HG03196 (cell line): ENCODE measurements at regions not wholly inside any gene's neighbourhood (a gene's known extent, or its start where the extent isn't known, plus 50 kb on each side); places are given as distances from the start of the nearest gene placed in this dataset.
"Not testable (repeated sequence)": the region's sequence is repeated elsewhere in the genome, so short reads cannot be mapped to it uniquely, and the experiment has no call there.

Source experiments
- ATAC-seq: cut with Tn5 transposase; IDR thresholded peaks from one replicate; pipeline ENCODE4 v1.9.1; 2021; ENCODE audit not compliant: unreplicated experiment

- not testable (repeated sequence) for ATAC-seq
Observed at GRCh38 chr9:62798884-62799850, 1609.3 kb downstream of the SPATA31A7 start.

DNA sequence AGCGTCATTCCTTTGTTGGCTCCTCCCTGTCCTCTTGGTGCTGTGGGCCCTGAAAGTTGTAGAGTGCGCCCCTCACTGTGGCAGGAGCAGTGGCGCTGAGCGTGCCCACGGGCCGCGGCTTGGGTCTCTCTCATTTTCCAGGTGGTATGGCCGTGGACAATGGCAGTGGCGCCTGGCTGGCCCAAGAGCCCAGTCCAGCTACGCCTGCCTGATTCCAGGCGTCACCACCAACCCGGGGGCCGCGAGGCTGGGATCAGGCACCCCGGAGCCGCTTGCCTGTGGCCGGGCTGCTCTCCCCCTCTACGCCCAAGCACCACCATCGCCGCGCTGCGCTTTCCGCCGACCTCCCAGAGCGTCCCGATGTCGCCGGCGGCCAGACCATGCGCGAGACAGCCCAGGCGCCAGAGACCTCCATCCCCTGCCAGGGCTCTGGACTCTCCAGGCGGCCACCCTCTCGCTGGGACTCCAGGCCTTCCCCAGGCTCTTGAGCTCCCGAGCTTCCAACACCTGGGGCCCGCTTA is 1610.1 kb downstream of the SPATA31A7 start:
- ATAC-seq: not testable (repeated sequence)

- ATAC-seq: not testable (repeated sequence)
Observed at GRCh38 chr9:62800451-62801371, 1610.9 kb downstream of the SPATA31A7 start.

DNA sequence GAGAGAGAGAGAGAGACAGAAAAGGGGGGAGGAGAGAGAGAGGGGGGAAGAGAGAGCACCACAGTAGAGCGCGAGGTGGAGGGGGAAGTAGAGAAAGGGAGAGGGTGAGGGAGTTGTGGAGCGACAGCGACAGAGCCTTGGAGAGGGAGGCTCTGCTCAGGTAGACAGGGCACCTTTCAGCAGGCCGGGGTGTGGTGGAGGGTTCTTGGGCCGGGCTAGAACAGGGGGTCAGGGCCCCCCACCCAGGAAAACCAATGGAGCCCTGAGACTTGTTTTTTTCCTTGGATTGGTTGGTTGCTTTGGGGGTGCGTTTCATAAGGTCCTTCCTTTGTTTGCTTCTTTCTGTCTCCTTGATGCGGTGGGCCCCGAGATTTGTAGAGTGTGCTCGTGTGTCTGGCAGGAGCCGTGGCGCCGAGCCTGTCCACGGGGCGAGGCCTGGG is 1611.6 kb downstream of the SPATA31A7 start:
- not testable (repeated sequence) for ATAC-seq

DNA sequence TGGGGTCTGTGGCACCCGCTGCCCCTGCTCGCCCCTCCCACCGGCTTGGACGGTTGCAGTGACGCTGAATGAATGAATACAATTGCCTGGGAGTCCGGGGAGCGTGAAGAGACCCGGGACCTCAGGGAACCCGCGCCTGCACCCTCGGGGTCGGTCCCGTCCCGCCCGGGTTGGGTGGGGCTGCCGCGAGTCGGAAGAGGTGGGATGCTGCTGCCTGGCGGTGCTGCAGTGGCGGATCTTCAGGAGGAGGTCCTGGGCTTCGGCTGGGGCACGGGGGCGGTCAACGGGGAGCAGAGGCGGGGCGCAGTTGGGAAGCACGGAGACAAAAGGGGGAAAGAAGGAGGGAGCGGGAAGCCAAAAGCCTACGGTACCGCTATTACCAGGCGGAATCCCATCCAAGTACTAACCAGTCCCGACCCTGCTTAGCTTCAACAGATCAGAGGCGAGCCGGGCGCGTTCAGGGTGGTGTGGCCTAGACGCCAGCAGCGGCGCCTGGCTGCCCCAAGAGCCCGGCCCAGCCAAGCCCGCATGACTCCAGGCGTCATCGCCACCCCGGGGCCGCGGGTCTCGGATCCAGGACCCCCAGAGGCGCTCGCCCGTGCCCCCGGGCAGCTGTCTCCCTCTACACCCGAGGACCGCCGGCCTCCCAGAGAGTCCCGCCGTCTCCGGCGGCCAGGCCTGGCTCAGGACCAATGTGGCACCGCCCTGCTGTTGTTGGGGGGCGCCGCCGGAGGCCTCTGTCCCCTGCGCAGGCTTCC is 1612.3 kb downstream of the SPATA31A7 start:
- peak; percentile 100 for ATAC-seq

DNA sequence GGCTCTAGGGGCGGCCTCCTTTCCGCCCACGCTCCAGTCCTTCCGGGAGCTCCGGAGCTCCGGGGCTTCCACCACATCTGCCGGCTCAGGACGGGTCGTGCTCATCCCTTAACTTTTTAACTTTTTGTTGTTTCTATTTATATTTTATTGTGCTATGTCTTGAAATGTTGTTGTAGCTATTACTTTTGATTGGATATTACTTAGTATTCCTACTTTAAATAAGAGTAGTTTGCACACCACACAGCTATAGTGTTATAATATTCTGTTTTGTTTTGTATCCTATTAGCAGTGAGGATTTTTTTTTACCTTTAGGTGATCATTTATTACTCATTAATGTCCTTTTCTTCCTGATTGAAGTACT is 1612.9 kb downstream of the SPATA31A7 start:
- not testable (repeated sequence) for ATAC-seq

DNA sequence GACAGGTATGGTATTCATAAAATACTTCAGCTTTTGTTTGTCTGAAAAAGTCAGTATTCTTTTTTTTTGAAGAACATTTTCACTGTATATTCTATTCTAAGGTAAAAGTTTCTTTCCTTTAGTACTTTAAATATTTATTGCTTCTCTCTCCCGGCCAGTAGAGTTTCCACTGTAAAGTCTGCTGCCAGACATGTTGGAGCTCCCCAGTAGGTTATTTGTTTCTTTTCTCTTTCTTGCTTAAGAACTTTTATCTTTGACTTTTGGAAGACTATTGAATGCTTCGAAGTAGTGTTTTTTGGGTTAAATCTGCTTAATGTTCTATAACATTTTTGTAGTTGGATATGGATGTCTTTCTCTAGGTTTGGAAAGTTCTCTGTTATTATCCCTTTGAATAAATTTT is 1613.3 kb downstream of the SPATA31A7 start:
- ATAC-seq: not testable (repeated sequence)

GRCh38 chr9:62804314-62804713 is 1614.5 kb downstream of the SPATA31A7 start:
- not testable (repeated sequence) for ATAC-seq

DNA sequence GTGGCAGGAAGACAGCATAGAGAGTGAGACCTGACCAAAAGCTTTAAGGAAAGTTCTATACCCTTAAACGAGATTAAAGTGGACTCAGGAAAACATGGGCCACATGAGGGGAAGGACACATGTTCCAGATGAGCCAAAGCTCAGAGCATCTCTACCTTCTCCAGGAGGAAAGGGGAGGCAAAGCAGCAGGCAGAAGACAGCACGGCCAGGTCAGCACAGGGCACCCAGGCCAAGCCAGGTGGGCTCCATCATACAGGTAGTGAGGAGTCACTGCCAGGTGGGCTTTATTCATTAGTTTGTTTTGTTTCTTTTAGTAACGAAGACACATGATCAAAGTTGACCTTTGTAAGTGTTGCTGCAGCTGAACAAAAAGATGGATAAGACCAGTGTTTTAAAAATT is 1617.6 kb downstream of the SPATA31A7 start:
- not testable (repeated sequence) for ATAC-seq

- ATAC-seq: not testable (repeated sequence)
Observed at GRCh38 chr9:62808081-62808480, 1618.2 kb downstream of the SPATA31A7 start.

- ATAC-seq: not testable (repeated sequence)
Observed at GRCh38 chr9:62810318-62810717, 1620.5 kb downstream of the SPATA31A7 start.

GRCh38 chr9:62810811-62811315 is 1621.0 kb downstream of the SPATA31A7 start:
- ATAC-seq: not testable (repeated sequence)

DNA sequence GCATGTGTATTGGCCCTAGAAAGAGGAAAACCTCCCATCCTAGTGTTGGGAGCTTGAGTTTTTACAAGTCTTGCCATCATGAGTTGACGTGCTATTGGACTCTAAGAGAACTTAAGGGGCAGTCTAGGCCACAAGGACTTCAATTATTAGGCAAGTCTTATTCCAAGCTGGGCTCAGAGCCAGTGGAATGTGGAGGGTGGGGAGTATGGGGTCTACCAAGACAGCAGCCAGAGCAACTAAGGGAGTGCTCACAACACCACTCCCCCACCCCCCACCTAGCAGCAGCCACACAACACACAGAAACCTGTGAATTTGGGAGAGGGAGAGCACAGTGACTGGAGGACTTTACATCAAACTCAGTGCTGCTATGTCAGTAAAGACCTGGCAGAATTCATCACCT is 1625.6 kb downstream of the SPATA31A7 start:
- not testable (repeated sequence) for ATAC-seq

DNA sequence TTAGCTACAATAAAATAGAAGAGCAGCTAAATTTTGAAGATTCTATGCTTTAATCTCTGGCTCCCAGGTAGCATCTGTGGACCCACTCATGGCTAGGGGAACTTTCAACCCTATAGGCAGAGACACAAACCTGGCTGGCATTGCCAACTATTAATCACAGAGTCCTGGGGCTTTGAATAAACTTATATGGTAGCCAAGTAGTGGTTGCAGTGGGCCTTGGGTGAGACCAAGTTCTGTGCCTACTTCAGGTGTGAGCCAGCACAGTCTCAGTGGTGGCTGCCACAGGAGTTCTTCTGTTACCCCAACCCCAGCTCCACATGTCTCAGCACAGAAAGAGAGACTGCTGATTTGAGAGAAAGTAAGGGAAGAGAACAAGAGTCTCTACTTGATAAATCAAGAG is 1626.5 kb downstream of the SPATA31A7 start:
- not testable (repeated sequence) for ATAC-seq

- not testable (repeated sequence) for ATAC-seq
Observed at GRCh38 chr9:62817214-62817613, 1627.4 kb downstream of the SPATA31A7 start.

- ATAC-seq: not testable (repeated sequence)
Observed at GRCh38 chr9:62822185-62822584, 1632.3 kb downstream of the SPATA31A7 start.

DNA sequence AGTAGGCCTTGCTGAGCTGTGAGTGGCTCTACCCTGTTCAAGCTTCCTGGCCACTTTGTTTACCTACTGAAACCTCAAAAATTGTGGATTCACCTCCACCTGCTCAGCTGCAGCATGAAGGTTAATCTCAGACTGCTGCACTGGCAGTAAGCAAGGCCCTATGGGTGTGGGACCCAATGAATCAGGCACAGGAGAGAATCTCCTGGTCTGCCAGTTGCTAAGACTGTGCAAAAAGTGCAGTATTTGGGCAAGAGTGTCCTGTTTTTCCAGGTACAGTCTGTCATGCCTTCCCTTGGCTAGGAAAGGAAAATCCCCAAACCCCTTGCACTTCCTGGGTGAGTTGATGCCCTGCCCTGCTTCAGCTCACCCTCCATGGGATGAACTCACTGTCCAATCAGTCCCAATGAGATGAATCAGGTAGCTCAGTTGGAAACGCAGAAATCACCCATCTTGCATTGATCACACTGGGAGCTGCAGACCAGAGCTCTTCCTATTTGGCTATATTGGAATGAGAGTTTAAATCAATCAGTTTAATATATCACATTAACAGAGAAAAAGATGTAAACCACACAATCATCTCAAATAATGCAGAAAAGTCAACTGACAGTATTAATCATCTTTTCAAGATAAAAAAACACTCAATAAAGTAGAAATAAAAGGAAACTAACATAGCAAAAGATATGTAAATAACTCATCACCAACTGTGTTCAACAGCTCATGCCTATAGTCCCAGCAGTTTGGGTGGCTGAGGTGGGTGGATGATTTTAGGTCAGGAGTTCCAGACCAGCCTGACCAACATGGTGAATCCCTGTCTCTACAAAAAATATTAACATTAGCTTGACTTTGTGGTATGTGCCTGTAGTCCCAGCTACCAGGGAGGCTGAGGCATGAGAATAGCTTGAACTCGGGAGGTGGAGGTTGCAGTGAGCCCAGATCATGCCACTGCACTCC is 1638.4 kb downstream of the SPATA31A7 start:
- ATAC-seq: not testable (repeated sequence)

DNA sequence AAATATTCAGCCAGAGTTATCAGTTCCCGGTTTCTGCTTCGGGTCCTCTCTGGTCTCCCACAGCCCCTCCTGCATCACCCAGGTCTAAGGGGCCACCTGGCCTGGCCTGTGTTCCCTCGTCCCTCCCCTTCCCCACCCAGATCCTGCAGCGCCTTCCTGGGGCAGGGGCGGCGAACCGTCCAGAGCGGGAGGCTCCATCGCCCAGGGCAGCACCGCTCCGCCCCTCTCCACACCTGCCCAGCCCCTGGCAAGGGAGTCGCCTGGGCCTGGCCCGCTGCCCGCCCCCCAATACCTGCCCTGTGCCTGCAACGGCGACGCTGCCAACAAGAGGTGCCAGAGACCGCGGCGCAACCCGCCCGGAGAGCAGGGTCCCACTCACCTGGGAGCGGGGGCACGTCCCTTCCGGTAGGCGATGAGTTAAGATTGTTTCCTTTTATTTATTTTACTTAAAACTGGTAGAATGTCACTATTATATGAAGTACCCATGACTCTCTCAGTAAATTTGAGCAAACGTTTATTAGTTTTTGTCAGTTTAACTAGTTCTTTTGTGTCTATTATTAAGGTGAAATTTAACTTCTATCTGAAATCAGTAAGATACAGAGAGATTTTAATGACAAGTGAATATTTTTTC is 1641.1 kb downstream of the SPATA31A7 start:
- not testable (repeated sequence) for ATAC-seq
